C4-2B (cell line): ENCODE measurements at regions not wholly inside any gene's neighbourhood (a gene's known extent, or its start where the extent isn't known, plus 50 kb on each side); places are given as distances from the start of the nearest gene placed in this dataset.

ENCODE experiments used
- CTCF ChIP-seq: fragments of 450-650 bp; conservative IDR thresholded peaks from 2 replicates; pipeline ENCODE4 v1.5.1; 2017; ENCODE audit warnings: mild to moderate bottlenecking
- ZFX ChIP-seq: fragments of 450-650 bp; IDR thresholded peaks from 2 replicates; pipeline ENCODE4 v1.6.1; 2017

- TF ChIP-seq CTCF: no peak
- TF ChIP-seq ZFX: no peak
These were observed 72.7 kb upstream of the ARID5B start for GRCh38 chr10:61828788-61829187.
